ENCODE measurements at regions not wholly inside any gene's neighbourhood (a gene's known extent, or its start where the extent isn't known, plus 50 kb on each side); places are given as distances from the start of the nearest gene placed in this dataset.

GRCh38 chr1:29607236-29607635 is 370.9 kb downstream of the PTPRU start:
- TF ChIP-seq, protein P1, sequence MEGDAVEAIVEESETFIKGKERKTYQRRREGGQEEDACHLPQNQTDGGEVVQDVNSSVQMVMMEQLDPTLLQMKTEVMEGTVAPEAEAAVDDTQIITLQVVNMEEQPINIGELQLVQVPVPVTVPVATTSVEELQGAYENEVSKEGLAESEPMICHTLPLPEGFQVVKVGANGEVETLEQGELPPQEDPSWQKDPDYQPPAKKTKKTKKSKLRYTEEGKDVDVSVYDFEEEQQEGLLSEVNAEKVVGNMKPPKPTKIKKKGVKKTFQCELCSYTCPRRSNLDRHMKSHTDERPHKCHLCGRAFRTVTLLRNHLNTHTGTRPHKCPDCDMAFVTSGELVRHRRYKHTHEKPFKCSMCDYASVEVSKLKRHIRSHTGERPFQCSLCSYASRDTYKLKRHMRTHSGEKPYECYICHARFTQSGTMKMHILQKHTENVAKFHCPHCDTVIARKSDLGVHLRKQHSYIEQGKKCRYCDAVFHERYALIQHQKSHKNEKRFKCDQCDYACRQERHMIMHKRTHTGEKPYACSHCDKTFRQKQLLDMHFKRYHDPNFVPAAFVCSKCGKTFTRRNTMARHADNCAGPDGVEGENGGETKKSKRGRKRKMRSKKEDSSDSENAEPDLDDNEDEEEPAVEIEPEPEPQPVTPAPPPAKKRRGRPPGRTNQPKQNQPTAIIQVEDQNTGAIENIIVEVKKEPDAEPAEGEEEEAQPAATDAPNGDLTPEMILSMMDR (IDR thresholded peaks at IDR 0.05; ENCODE audit: insufficient read depth, low read depth, low read length): no peak
- TF ChIP-seq EZH2 (IDR thresholded peaks at IDR 0.05; ENCODE audit: insufficient read depth, low read length): no peak
